ENCODE measurements at regions not wholly inside any gene's neighbourhood (a gene's known extent, or its start where the extent isn't known, plus 50 kb on each side); places are given as distances from the start of the nearest gene placed in this dataset.
A peak's percentile ranks its signal among the peaks of the same experiment; 100 is the strongest.
"Not testable (repeated sequence)": the region's sequence is repeated elsewhere in the genome, so short reads cannot be mapped to it uniquely, and the experiment has no call there.

- H4K20me1 ChIP-seq (replicated peaks in 1 of 2; ENCODE audit: control insufficient read depth in 1 of 2, insufficient read depth in 2 of 2, low read length in 2 of 2); H4K5ac ChIP-seq (ENCODE audit: insufficient read length, low read depth, low read length); H4K91ac ChIP-seq (replicated peaks; ENCODE audit: insufficient read length, low read length); H3K4ac ChIP-seq (replicated peaks; ENCODE audit: insufficient read length, low read depth, low read length); H2BK15ac ChIP-seq (ENCODE audit: low read length); H3K56ac ChIP-seq (replicated peaks; ENCODE audit: insufficient read length, low read depth, low read length); H2AFZ ChIP-seq (ENCODE audit: low read length); H3K9me3 ChIP-seq (ENCODE audit: insufficient read depth in 2 of 2, low read depth in 1 of 2, low read length in 1 of 2); H3K36me3 ChIP-seq (ENCODE audit: control insufficient read depth in 2 of 4, insufficient read depth in 4 of 4, low read length in 3 of 4); DNase-seq (ENCODE audit: low read depth in 1 of 2, low spot score in 2 of 2); H4K8ac ChIP-seq (ENCODE audit: extremely low read depth, insufficient read depth, low read length); H3K18ac ChIP-seq (ENCODE audit: extremely low read depth, low read length); H3K23me2 ChIP-seq (ENCODE audit: low read depth, low read length); H2BK120ac ChIP-seq (replicated peaks; ENCODE audit: low read depth, low read length); H3K14ac ChIP-seq (ENCODE audit: insufficient read length); H3K27ac ChIP-seq (ENCODE audit: low read depth, low read length); H3K27me3 ChIP-seq (replicated peaks in 1 of 4; ENCODE audit: control insufficient read depth in 3 of 4, extremely low read depth in 1 of 4, insufficient read depth in 3 of 4, low read length in 3 of 4); H2BK12ac ChIP-seq (ENCODE audit: low read depth, low read length); H2AK5ac ChIP-seq (ENCODE audit: low read depth, low read length); POLR2A ChIA-PET (ENCODE audit: partially characterized antibody); H3K4me3 ChIP-seq (ENCODE audit: extremely low read depth in 1 of 4, insufficient read depth in 2 of 4, low read depth in 3 of 4, low read length in 4 of 4); H3K23ac ChIP-seq (ENCODE audit: insufficient read length); FAIRE-seq; H2BK20ac ChIP-seq (ENCODE audit: low read length); H3K79me1 ChIP-seq (ENCODE audit: low read depth, low read length); H3K9ac ChIP-seq (replicated peaks in 1 of 4; ENCODE audit: extremely low read depth in 1 of 4, low read depth in 3 of 4, low read length in 3 of 4); H2BK5ac ChIP-seq (ENCODE audit: low read depth, low read length); H3K79me2 ChIP-seq (ENCODE audit: control insufficient read depth in 1 of 2, insufficient read depth in 2 of 2, low read length in 2 of 2); H3K4me2 ChIP-seq (ENCODE audit: insufficient read depth in 1 of 2, low read depth in 2 of 2, low read length in 2 of 2): not testable (repeated sequence)
- CTCF ChIA-PET (ENCODE audit: partially characterized antibody): interaction anchor here (0.8 kb wide), 1 partner anchor 85 kb away, joined by 3 read pairs; no protein-coding TSS in a partner anchor
- peaks cover 0 to 29% (median 14%) of the 10 kb centered on the region in 4 experiments; a peak in 6 of 7 replicates for H3K4me1 ChIP-seq (replicated peaks in 1 of 4; ENCODE audit: control insufficient read depth in 3 of 4, insufficient read depth in 4 of 4, low read length in 3 of 4)
- 95% methylated on average over 7 of the region's 22 CpGs; no CpG with 5 or more reads in 1 of the 2 experiments for WGBS, 2 experiments (ENCODE audit: extremely low coverage in 1 of 2, insufficient coverage in 1 of 2, insufficient read length in 1 of 2, insufficient replicate concordance in 2 of 2, low coverage in 1 of 2, low lambda C conversion rate in 2 of 2, missing lambda C conversion rate in 1 of 2)
Measured at GRCh38 chr12:131227641-131228040, 273.9 kb downstream of the ADGRD1 start.

GRCh38 chr12:131229079-131229425, 275.3 kb downstream of the ADGRD1 start:
- H4K5ac ChIP-seq (ENCODE audit: insufficient read length, low read depth, low read length): peak overlapping the region; percentile 4
- H3K27ac ChIP-seq (ENCODE audit: low read depth, low read length): 0 out of 2 replicates have a peak overlapping the region, but pooled peaks have one; percentile 51
- POLR2A ChIA-PET (ENCODE audit: partially characterized antibody): interaction anchor here (1.0 to 2.2 kb wide), 2 partner anchors 11 to 123 kb away, joined by 3 to 9 read pairs; no protein-coding TSS in a partner anchor
- peak overlapping the region; percentile 71; the same call in 1 of the 2 replicates for H3K18ac ChIP-seq (ENCODE audit: extremely low read depth, low read length)
- H3K56ac ChIP-seq (replicated peaks; ENCODE audit: insufficient read length, low read depth, low read length); H3K36me3 ChIP-seq (ENCODE audit: control insufficient read depth in 2 of 4, insufficient read depth in 4 of 4, low read length in 3 of 4); H3K23ac ChIP-seq (ENCODE audit: insufficient read length); H2AK5ac ChIP-seq (ENCODE audit: low read depth, low read length); FAIRE-seq; H3K27me3 ChIP-seq (replicated peaks in 1 of 4; ENCODE audit: control insufficient read depth in 3 of 4, extremely low read depth in 1 of 4, insufficient read depth in 3 of 4, low read length in 3 of 4); H3K79me1 ChIP-seq (ENCODE audit: low read depth, low read length); H2BK15ac ChIP-seq (ENCODE audit: low read length); H3K14ac ChIP-seq (ENCODE audit: insufficient read length); H3K4me3 ChIP-seq (ENCODE audit: extremely low read depth in 1 of 4, insufficient read depth in 2 of 4, low read depth in 3 of 4, low read length in 4 of 4); H3K4ac ChIP-seq (replicated peaks; ENCODE audit: insufficient read length, low read depth, low read length); H3K23me2 ChIP-seq (ENCODE audit: low read depth, low read length); H3K9ac ChIP-seq (replicated peaks in 1 of 4; ENCODE audit: extremely low read depth in 1 of 4, low read depth in 3 of 4, low read length in 3 of 4); H2BK20ac ChIP-seq (ENCODE audit: low read length); H4K8ac ChIP-seq (ENCODE audit: extremely low read depth, insufficient read depth, low read length); H2AFZ ChIP-seq (ENCODE audit: low read length); H4K91ac ChIP-seq (replicated peaks; ENCODE audit: insufficient read length, low read length); DNase-seq (ENCODE audit: low read depth in 1 of 2, low spot score in 2 of 2); H2BK120ac ChIP-seq (replicated peaks; ENCODE audit: low read depth, low read length); H3K79me2 ChIP-seq (ENCODE audit: control insufficient read depth in 1 of 2, insufficient read depth in 2 of 2, low read length in 2 of 2); H4K20me1 ChIP-seq (replicated peaks in 1 of 2; ENCODE audit: control insufficient read depth in 1 of 2, insufficient read depth in 2 of 2, low read length in 2 of 2); H3K9me3 ChIP-seq (ENCODE audit: insufficient read depth in 2 of 2, low read depth in 1 of 2, low read length in 1 of 2): not testable (repeated sequence)
- 100% methylated on average over 1 of the region's 7 CpGs; no CpG with 5 or more reads in 1 of the 2 experiments for WGBS, 2 experiments (ENCODE audit: extremely low coverage in 1 of 2, insufficient coverage in 1 of 2, insufficient read length in 1 of 2, insufficient replicate concordance in 2 of 2, low coverage in 1 of 2, low lambda C conversion rate in 2 of 2, missing lambda C conversion rate in 1 of 2)
- CTCF ChIA-PET (ENCODE audit: partially characterized antibody): interaction anchor here (0.6 to 2.7 kb wide), 10 partner anchors 11 to 526 kb away, joined by 3 to 11 read pairs (median 4); no protein-coding TSS in a partner anchor
- H3K4me1 ChIP-seq (replicated peaks in 1 of 4; ENCODE audit: control insufficient read depth in 3 of 4, insufficient read depth in 4 of 4, low read length in 3 of 4): peaks cover 0 to 16% (median 9%) of the 10 kb centered on the region in 4 experiments; a peak in 5 of 7 replicates
- H3K4me2 ChIP-seq (ENCODE audit: insufficient read depth in 1 of 2, low read depth in 2 of 2, low read length in 2 of 2): peak overlapping the region in 1 of 2 experiments; percentile 7; a peak in 1 of 4 replicates
- 0 out of 2 replicates have a peak overlapping the region, but pooled peaks have one; percentile 80 for H2BK5ac ChIP-seq (ENCODE audit: low read depth, low read length)
- 0 out of 2 replicates have a peak overlapping the region, but pooled peaks have one; percentile 55 for H2BK12ac ChIP-seq (ENCODE audit: low read depth, low read length)

All from H1 (cell line).